DMS53 treated with DMSO at 0.1 percent for 48 hours (cell line): ENCODE measurements at regions not wholly inside any gene's neighbourhood (a gene's known extent, or its start where the extent isn't known, plus 50 kb on each side); places are given as distances from the start of the nearest gene placed in this dataset.
A peak's percentile ranks its signal among the peaks of the same experiment; 100 is the strongest.

Experiments used
- DNase-seq: peaks from one replicate; lab custom pipeline; 2025; ENCODE audit not compliant: unreplicated experiment; lab: John Stamatoyannopoulos, UW

DNA sequence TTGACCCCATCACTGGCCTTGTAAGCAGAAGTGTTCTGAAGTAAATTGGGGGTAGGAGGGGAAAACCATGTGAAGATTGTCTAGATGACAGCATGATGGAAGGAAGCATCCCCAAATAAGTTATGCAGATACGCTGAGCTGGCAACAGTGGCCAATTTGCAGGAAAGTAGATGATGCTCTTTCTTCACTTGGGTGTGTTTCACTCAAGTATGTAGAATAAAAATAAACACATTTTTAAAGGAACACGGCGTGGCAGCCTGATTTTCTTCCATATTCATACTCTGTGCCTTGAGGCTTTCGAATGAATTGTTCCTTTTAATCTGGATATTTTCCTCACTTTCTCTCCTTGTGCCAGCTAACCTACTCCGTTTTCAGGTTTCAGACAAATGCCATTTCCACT is 295.5 kb upstream of the DPYD start:
- no peak for DNase-seq

DNA sequence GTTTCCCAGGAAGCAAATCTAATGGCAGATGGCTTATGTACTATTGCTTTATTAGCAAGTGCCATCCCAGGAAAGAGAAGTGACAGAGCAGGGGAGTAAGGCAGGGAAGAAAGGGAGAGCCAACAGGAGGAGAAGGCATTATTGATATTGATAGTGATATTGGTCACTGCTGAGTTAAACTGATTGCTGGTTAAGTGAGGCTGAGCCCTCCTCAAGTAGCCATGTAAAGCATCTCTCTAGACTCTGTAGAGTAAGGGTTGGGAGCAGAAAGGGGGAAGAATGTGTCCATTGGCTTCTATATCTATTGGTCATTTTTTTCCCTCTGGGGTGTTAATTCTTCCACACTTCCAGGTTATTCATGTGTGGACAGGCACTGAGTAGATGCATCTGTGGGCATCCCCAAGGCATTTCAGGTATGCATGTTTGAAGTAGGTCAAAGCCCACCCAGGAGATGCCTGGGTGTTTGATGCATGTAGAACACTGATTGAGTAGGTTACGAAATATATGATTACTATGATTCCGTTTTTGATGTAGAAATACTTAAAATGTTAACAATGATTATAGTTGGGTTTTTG is 290.5 kb upstream of the DPYD start:
- no peak for DNase-seq

DNA sequence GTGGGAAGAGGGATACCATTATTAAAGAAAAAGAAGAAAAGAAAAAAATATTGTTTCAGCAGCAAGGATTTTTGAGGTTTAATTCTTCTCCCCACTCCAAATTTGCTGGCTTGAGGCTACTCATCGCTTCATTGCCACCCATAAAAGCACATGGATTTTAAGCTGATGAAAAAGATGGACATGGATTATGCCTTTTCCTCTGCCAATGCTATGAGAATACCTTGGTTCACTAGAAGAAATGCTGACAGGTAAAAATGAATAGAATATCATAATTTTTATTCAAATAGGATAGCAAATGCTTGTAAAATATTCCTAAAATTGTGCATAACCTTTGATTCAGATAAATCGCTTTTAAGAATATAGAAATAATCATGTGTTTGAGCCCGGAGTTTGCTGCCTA is 289.7 kb upstream of the DPYD start:
- no peak for DNase-seq

DNA sequence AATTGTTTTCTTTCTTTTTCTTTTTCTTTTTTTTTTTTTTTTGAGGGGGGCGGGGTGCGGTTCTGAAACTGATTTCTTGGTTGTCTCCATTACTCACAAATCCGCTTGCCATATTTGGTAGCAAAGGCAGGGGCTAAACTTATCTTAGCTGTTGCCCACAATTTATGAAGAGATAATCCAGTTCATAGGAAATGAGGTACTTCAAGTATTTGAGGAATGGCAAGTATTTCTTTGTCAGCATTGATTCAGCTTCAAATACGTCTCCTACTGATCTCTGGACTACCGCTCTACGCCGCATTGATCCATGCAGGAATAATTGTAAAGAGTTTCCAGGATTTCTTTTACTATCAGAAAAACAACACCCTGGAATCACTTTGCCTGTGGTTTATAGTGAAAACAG is 289.2 kb upstream of the DPYD start:
- no peak for DNase-seq

DNA sequence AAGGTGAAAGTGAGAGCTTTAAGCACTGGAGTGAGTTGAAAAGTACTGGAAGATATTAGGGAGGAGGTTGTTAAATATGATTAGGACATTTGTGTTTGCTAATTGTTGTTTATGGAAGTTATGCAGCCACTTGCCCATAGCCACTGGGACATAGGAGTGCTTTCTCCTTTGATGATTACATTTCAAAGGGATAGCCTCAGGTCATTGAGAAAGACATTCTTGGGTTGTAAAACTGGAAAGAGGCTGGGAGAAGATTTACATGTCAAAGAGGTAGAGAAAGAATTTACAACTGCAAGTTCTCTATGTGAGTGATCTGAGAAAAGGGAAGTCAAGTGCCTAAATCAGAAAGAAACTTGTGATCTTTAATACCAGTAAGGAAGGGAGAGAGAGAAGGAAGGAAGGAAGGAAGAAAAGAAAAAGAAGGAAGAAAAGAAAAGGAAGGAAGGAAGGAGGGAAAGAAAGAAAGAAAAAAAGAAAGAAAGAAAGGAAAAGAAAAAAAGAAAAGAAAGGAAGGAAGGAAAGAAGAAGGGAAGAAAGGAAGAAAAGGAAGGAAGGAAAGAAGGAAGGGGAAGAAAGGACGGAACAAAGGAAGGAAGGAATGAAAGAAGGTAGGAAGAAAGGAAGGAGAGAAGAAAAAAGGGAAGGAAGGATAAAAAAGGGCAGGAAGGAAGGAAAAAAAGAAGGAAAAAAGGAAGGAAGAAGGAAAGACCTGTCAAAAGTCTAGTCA is 284.6 kb upstream of the DPYD start:
- no peak for DNase-seq

DNA sequence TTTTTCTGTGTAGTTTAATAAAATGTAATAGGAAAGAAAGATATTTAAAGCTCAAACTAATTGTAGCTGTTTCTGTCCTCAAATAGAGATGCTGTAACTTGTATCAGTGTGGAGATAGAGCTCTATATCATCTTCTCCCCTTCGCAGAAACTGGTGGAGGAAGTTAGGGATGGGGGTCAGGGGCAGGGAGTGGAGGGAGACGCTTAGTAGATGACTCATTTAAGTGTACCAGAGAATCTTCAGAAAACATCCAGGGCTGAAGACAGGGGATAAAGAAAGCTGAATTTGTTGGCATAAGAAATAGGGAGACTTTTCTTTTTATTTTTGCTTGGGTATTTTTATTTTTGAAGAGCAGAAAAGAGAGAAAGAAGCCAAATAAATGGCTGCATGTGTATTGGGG is 282.6 kb upstream of the DPYD start:
- no peak for DNase-seq

DNA sequence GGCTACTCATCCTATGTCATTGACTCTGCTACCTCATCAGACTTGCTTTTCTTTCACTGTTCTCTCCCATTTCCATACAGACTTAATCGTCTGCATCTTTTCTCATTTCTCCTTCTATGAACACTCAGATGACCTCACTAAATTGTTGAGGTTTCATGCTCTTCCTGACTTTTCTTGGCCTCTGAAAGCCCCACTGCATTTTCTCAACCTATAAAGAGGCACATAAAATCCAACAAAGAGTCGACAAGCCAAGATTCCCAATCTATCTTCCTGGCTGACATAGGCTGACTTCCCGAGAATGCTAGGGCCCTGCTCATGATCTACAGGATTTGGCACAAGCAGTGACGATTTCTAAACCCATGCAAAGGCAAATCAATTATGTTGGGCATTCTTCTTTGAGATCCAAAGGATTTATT is 280.8 kb upstream of the DPYD start:
- no peak for DNase-seq

DNA sequence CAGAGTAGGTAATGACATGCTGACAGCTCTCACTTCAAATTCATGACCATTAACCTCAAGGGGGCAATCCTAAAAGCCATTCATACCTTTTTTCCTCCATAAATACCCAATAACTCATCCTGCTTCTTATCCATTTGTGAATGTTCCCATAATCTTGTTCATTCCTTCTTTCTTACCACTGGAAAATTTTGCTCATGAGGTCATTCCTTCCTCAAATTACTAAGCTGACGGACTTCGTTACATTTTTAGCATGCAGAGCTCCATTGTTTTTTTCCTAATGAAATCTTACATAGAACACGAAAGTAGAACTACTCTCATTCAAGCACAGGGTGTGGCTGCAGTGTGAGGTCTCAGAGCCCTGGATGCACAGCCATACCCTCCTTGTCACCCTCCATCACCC is 276.5 kb upstream of the DPYD start:
- DNase-seq = no peak

DNA sequence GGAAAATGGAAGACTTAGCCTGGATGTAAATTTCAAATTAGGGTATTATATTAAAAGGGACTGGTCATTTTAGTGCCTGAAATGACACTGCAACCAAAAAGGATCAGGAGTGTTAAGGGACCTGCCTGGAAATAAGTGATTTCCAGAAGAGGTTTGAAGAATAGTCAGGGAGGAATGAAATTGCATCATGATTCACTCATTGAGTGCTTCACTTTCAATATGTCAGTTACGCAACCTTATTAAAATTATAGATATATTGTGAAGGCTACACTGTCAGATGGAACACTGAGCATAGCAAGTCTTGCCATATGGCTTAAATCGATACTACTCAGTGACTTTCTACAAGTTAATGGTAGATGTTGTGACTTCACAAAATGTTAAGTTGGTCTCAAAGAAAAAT is 275.2 kb upstream of the DPYD start:
- no peak for DNase-seq

DNA sequence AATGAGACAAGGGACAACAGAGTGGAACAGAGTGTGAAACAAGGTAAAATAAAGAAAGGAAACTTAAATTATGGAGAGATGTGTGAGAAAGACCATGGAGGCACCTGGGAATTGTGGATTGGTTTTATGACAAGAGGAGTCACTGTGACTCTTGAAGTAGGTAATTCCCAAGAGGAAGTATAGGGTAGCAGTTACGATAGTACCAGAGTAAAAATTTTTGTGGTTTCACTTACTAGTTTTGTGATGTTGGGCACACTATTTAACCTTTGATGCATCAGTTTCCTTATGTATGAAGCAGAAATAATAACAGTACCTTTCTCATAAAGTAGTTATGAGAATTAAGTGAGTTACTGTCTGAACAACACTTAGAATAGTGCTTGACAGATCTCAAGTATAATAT is 267.9 kb upstream of the DPYD start:
- no peak for DNase-seq

DNA sequence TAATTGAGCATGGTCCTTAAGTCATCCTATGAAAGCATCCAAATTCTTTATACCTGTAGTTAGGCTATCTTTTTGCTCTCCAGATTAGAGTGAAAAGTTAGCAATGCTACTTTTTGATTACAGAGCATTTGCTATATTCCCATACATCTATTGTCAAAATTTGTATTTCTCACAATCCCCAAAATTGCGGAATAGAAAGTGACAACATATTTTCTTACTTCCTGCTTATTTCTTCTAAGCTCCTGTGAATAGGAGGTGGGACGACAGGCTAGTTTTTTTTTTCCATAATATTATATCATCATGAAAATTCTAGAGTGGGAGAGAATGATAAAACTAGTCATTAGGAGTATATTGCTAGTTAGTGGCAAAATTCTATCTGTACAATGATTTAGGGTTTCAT is 264.0 kb upstream of the DPYD start:
- DNase-seq = no peak

DNA sequence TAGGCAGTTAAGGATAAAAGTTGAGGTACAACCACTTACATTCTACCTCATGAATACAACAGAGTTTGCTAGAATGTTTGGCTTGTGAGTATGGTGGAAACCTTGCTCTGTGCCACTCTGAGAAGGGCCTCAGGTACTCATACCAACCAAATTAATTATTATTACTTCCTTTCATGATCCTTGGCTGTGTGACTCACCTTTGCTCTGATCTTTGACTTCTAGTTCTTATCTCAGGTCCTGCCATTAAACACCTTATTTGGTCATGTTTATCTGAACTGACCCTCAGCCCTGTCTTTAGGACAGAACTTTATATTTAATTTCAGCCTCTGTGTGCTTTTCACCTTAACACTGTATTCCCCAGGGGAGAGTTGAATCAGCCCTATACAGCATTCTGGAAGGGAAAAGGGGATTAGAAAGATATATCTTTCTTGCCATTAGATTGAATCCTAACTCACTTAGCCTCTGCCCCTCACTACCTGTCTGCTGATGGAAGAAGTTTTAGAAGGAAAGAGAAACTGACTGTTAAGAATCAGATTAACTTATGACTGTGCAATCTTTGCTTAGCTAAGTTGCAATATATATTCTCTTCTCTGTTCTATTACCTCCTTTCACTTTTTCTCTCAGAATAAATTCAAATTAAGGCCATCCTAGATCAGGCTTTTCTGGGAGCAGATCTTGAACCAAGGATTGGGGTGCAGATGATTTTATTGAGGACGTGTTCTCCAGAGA is 260.4 kb upstream of the DPYD start:
- DNase-seq = no peak

DNA sequence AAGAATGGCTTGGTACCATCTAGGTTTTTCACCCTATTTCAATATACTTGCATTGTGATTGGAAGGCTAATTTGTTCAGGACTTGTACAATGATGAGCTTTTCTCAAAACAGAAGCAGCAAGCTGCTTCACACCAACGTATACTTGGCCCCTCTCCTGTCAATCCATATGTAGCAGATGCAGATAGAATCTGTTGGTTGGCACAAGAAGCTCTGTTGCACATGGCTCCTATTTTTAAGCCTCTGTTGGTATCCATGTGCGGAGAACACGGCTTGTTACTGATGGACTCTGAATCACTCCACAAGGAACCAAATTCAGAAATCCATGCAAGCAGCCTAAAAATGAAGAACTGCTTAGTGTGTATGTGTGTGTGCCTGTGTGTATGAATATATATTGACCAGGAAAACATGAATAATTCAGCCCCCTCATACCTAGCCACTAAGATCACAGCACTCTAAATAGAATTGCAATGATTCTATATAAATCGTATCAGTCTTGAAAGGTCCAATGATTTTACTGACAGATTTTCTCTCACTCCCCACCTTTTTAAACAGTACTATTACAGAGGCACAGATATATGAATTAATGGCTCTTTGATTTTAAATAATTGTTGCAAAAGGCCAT is 258.4 kb upstream of the DPYD start:
- DNase-seq = no peak

DNA sequence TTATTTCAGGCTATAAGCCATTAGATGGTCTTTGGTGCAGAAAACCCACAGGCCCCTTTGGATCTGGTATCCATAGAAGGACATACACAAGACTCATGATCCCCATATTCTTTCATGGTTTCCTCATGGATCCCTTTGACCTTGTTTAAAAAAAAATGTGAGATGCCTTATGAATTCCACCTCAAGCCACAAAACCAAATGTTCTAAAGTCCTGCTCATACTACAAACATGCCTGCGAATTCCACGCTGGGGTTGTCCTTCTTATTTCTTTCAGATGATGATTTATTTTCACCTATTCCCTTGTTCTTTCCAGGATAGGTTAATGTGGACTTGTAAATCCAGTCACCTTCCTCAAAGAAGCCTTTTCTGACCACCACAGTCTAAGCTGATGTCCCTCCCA is 256.9 kb upstream of the DPYD start:
- DNase-seq = no peak

DNA sequence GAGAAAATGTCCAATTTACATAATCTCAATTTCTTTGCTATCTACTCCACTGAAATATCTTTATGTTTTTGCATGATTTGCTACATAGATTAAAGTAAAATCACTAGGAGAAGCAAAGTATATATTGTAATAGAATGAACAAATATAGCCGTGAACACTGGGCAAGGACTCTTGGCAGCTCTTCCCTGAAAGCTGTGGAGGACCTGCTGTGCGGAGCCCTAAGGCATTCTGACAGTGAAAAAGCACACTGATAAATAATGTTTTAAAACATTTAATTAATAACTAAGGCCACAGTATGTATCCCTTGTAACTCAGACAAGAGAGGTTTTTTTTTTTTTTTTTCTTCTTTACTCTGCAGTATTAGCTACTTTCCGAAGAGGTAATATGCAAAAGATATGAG is 256.1 kb upstream of the DPYD start:
- no peak for DNase-seq

DNA sequence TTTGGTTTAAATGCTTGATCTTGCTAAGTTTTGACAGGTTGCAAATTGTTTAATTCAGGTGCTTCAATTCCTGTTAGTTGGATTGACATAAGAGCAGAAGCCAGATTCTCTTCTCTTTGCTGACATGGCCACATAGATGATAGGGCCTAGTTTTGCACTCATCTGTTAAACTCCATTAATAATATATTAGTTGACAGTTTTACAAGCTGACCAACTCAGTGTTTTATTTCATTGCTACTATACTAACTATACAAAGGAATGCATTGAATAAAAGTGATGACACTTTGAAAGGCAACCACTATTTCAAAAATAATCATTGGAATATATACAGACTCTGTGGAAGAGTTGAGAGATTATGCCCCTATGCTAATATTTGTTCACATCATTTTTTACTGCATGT is 255.6 kb upstream of the DPYD start:
- DNase-seq = no peak

DNA sequence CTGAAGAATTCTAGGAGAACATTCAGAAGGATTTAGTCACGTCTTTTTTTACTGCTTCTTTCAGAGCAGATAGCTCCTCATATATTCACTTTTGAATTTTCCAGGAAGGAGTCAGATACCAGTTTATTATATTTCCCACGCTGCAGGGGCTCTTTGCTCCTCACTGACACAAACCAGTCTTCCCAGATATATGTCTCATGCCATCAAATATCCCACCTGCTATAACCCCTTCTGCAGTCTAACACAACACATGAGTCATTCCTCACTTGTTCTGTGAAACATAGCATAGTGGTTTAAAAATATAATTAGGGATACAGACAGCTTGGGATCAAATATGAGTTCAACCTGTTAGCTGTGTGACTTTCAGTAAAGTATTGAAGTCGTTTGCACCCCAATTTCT is 251.7 kb upstream of the DPYD start:
- DNase-seq = peak; percentile 33

DNA sequence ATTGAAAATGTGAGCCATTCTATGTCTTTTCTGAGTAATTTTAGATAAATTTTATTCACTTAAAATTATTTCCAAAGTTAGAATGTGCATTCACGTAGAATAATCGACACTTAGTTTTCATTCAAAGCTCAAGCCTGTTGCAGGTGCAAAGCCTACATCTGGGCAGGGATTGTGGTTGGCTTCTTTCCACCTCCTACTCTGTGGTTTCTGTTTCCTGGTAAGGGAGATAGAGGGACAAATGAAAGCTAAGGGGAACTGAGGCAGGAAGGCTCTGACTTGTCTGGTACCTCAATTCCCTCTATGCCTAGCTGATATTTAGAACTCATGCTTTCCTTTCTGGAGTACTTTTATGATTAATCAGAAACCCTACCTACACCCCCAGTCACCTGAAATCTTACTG is 251.2 kb upstream of the DPYD start:
- DNase-seq = no peak

DNA sequence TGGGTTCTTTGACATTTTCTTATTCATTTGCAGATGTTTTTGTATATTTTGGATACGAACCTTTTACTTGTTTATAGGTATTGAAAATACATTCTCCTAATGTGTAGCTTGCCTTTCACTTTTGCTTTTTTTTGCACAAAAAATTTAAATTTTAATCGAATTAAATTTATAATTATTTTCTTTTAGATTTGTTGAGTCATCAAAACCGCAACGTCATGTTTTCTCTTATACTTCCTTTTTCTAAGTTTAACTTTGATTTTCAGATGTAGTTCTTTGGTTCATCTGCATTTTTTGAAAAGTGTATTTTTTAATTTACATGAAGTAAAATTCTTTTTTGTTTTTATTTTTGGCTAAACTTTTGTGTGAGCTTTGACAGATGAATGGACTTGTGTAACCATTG is 243.7 kb upstream of the DPYD start:
- DNase-seq = no peak

DNA sequence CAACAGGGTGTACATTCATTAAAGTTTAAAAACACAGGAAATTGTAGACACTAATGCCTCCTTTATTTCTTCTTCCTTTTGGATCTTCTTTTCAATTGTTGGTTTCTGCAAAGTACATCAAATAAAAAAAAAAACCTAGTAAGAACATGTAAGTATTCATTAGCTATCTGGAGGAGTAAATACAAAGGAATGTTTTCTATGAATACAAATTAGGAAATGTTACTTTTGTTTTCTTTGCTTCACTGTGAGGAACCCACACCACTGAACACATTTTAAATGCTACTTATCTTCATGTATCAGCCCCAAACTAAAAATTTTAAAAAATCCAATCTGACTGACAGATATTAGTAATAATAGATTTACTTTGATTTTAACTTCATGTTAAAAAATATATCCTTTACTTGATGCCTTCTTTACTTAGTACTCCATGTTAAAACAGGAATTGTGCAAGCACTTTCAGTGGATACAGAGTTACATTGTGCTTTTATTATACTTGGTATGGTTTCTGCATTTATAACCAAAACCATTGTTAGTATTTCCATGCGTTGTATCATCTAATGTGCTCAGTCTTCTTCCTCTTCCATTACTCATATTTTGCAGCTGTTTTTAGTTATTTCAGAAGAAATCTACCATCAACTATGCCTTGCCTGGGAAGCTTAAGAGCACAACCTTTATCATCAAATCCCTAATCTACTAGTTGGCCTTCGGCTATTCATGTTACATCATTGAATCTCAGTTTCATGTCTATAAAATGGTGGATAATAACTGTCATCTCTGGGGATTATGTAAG is 236.9 kb upstream of the DPYD start:
- no peak for DNase-seq

DNA sequence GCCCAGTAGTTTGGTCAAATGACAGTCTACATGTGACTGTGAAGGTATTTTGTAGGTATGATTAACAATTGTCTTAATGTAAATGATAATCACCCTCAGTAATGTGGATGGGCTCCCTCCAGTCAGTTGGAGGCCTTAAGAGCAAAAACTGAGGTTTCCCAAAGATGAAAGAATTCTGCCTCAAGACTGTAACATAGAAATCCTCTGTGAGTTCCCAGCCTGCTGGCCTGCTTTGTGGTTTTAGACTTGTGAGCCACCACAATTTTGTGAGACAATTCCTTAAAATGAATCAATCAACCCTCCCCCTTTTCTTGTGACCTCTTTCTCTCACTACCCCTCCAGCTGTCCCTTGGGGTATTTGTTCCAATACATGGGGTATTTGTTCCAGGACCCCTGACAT is 226.4 kb upstream of the DPYD start:
- no peak for DNase-seq
